Tibial nerve (tissue), 4 donors: ENCODE measurements at regions not wholly inside any gene's neighbourhood (a gene's known extent, or its start where the extent isn't known, plus 50 kb on each side); places are given as distances from the start of the nearest gene placed in this dataset.
A peak's percentile ranks its signal among the peaks of the same experiment; 100 is the strongest.
"Not testable (repeated sequence)": the region's sequence is repeated elsewhere in the genome, so short reads cannot be mapped to it uniquely, and the experiment has no call there.

ENCODE experiments used
- DNase-seq, 2 donors: peaks; one replicate each; pipeline ENCODE4 v3.0.0-alpha.2; 2019; ENCODE audit warnings: low spot score in 2 of 2
- H3K27ac ChIP-seq, 4 donors: fragments of 200-600 bp; sonication (generic) in 3 of 4; one replicate each; pipeline ENCODE4 v1.5.1; 2017 to 2019; ENCODE audit warnings: mild to moderate bottlenecking in 1 of 4
- H3K27me3 ChIP-seq, 2 donors: fragments of 200-600 bp; sonication (generic) in 1 of 2; one replicate each; pipeline versions ENCODE4 v1.5.1 to v1.6.0; 2017 to 2019
- H3K36me3 ChIP-seq, 3 donors: fragments of 200-600 bp; sonication (generic); one replicate each; pipeline ENCODE4 v1.5.1; 2018 to 2019
- H3K4me1 ChIP-seq, 4 donors: fragments of 200-600 bp; sonication (generic) in 3 of 4; one replicate each; pipeline ENCODE4 v1.5.1; 2017 to 2019
- H3K4me3 ChIP-seq, 4 donors: fragments of 200-600 bp; sonication (generic) in 3 of 4; one replicate each; pipeline ENCODE4 v1.5.1; 2017 to 2019; ENCODE audit warnings: mild to moderate bottlenecking in 1 of 4, moderate library complexity in 1 of 4
- H3K9me3 ChIP-seq, 4 donors: fragments of 200-600 bp; sonication (generic) in 3 of 4; one replicate each; pipeline ENCODE4 v1.5.1; 2017 to 2019
- EP300 ChIP-seq, 2 donors: sonication (generic); formaldehyde crosslinking; IDR thresholded peaks; one replicate each; pipeline ENCODE4 v1.6.1; 2017; ENCODE audit warnings: antibody characterized with exemption in 2 of 2, mild to moderate bottlenecking in 1 of 2
- POLR2A ChIP-seq, 2 donors: fragments of 450-650 bp; IDR thresholded peaks; one replicate each; pipeline ENCODE4 v1.6.1; 2017; ENCODE audit warnings: antibody characterized with exemption in 2 of 2, mild to moderate bottlenecking in 2 of 2, moderate library complexity in 2 of 2
- WGBS, 2 donors: methylation state at CpG; one replicate each; pipeline ENCODE4 v1.1.5; 2018; 5-methylcytosine and 5-hydroxymethylcytosine counted together
- TF ChIP-seq, protein P1 (sequence below), 5 experiments: fragments of 200-600 bp in 3 of 5; fragments of 450-650 bp in 2 of 5; sonication (generic) in 3 of 5; IDR thresholded peaks; one replicate each; pipeline ENCODE4 v1.5.1; 2016 to 2019; ENCODE audit warnings: antibody characterized with exemption in 5 of 5, mild to moderate bottlenecking in 3 of 5, moderate library complexity in 2 of 5

DNA sequence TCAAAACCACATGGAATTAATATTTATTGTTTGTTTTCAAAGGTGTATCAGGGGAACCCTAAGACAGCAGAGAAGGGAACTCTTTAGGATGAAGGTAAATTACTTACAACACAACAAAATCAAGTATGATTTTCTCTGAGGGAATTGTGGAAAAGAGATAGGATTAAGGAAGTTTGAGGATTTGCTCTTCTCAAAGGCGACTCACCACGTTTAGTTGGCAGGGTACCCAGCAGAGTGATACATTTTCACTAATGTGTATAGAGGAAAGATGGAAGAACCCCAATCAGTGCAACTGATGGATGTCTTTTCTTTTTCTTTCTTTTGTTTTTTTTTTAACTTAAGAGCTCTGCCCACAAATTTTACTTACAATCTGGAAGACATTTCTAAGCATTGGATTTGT is 499.2 kb downstream of the CCER1 start:
- no peak for DNase-seq
- Histone ChIP-seq H3K9me3 (no peaks in the 10 kb centered on the region), H3K27me3 (no peaks in the 10 kb centered on the region), H3K4me1 (no peaks in the 10 kb centered on the region), H3K4me3 (no peak overlapping the region), H3K36me3 (no peaks in the 10 kb centered on the region), H3K27ac (no peak overlapping the region)
- 54 to 60% methylated on average over 2 of the region's 2 CpGs for WGBS, 2 donors
- no peak for TF ChIP-seq POLR2A (IDR thresholded peaks at IDR 0.05)
- TF ChIP-seq, protein P1, sequence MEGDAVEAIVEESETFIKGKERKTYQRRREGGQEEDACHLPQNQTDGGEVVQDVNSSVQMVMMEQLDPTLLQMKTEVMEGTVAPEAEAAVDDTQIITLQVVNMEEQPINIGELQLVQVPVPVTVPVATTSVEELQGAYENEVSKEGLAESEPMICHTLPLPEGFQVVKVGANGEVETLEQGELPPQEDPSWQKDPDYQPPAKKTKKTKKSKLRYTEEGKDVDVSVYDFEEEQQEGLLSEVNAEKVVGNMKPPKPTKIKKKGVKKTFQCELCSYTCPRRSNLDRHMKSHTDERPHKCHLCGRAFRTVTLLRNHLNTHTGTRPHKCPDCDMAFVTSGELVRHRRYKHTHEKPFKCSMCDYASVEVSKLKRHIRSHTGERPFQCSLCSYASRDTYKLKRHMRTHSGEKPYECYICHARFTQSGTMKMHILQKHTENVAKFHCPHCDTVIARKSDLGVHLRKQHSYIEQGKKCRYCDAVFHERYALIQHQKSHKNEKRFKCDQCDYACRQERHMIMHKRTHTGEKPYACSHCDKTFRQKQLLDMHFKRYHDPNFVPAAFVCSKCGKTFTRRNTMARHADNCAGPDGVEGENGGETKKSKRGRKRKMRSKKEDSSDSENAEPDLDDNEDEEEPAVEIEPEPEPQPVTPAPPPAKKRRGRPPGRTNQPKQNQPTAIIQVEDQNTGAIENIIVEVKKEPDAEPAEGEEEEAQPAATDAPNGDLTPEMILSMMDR (IDR thresholded peaks at IDR 0.05), result no peak
- TF ChIP-seq EP300 (IDR thresholded peaks at IDR 0.05), result no peak

DNA sequence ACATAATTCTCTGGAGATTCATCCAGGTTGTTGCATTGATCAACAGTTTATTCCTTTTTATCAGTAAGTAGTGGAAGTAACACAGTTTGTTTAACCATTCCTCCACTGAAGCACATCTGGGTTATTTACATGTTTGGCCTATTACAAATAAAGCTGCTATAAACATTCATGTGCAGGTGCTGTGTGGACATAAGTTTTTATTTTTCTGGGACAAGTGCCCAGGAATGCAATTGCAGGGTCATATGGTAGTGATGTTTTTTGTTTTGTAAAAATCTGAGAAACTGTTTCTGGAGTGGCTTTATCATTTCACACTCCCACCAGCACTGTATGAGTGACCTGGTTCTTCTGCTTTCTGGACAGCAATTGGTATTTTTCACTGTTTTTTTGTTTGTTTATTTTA is 505.4 kb downstream of the CCER1 start:
- no peaks in the 10 kb centered on the region for H3K27me3 ChIP-seq
- H3K4me3 ChIP-seq, result no peak overlapping the region
- no peaks in the 10 kb centered on the region for H3K36me3 ChIP-seq
- no peak overlapping the region for H3K27ac ChIP-seq
- no peak for TF ChIP-seq POLR2A (IDR thresholded peaks at IDR 0.05)
- TF ChIP-seq, protein P1 (IDR thresholded peaks at IDR 0.05), result no peak
- no peak for TF ChIP-seq EP300 (IDR thresholded peaks at IDR 0.05)
- H3K4me1 ChIP-seq, result no peaks in the 10 kb centered on the region
- no peak for DNase-seq
- H3K9me3 ChIP-seq, result peaks cover 0 to 4% (median 0%) of the 10 kb centered on the region in 4 donors

DNA sequence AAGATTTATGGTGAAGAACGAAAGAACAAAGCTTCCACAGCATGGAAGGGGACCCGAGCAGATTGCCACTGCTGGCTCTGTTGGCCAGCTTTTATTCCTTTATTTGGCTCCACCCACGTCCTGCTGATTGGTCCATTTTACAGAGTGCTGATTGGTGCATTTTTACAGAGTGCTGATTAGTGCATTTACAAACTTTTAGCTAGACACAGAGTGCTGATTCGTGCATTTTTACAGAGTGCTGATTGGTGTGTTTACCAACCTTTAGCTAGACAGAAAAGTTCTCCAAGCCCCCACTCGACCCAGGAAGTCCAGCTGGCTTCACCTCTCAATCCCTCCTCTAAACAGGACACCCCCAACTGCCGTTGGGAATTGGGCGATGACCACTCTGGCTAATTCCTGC is 511.5 kb downstream of the CCER1 start:
- WGBS, 2 donors, result 74 to 75% methylated on average over 7 of the region's 7 CpGs
- H3K36me3 ChIP-seq, H3K4me3 ChIP-seq, H3K27me3 ChIP-seq, H3K27ac ChIP-seq, H3K4me1 ChIP-seq, DNase-seq: not testable (repeated sequence)
- H3K9me3 ChIP-seq, result peaks cover 0 to 19% (median 0%) of the 10 kb centered on the region in 4 donors

DNA sequence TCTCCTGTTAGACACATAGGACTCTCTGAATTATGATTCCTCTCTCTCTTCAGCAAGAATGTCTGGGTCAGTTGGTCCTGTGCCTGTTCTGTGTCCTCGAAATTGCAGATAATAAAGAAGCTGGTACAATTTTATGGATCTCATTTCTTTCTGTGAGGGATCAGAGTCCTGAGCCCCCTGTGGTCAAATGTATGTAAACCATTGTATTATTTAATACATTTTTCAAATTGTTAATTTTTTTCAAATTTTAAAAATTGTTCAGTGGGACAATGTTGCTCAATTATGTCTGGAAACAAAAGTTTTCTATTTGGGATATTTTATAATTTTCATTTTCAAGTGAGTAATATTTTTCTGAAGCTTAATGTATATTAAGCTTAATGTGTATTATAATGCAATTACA is 513.5 kb downstream of the CCER1 start:
- H3K4me1 ChIP-seq, result no peaks in the 10 kb centered on the region
- no peak for DNase-seq
- H3K9me3 ChIP-seq, result peaks cover 0 to 19% (median 0%) of the 10 kb centered on the region in 4 donors
- H3K36me3 ChIP-seq, result no peaks in the 10 kb centered on the region
- TF ChIP-seq POLR2A (IDR thresholded peaks at IDR 0.05), result no peak
- TF ChIP-seq, protein P1 (IDR thresholded peaks at IDR 0.05), result no peak
- no peak for TF ChIP-seq EP300 (IDR thresholded peaks at IDR 0.05)
- WGBS, 2 donors, result 81 to 92% methylated on average over 1 of the region's 1 CpG
- no peak overlapping the region for H3K27ac ChIP-seq
- H3K4me3 ChIP-seq, result no peak overlapping the region
- no peaks in the 10 kb centered on the region for H3K27me3 ChIP-seq

DNA sequence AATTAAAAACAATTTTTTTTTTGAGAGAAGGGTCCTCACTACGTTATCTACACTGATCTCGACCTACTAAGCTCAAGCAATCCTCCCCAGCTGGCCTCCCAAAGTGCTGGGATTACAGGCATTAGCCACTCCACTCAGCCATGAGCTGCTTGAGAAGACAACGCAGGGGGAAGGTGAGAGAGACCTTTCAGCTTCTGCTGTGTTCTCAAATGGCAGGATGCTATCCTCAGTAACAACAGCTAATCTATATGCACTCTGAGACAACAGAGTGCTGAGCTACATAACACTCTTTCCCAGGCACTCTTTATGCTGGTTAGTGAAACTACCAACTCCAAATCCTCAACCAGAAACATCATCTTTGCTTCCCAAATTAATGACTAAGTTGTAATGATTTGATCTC is 526.1 kb downstream of the CCER1 start:
- Histone ChIP-seq H3K4me1 (peaks cover 0 to 10% (median 0%) of the 10 kb centered on the region in 4 donors), H3K36me3 (no peaks in the 10 kb centered on the region), H3K27ac (peak overlapping the region in 1 of 4 donors; percentile 46), H3K4me3 (no peak overlapping the region), H3K27me3 (no peaks in the 10 kb centered on the region), H3K9me3 (no peaks in the 10 kb centered on the region)
- 75 to 79% methylated on average over 3 of the region's 3 CpGs for WGBS, 2 donors
- TF ChIP-seq EP300 (IDR thresholded peaks at IDR 0.05) (no peak), POLR2A (IDR thresholded peaks at IDR 0.05) (no peak)
- TF ChIP-seq, protein P1 (IDR thresholded peaks at IDR 0.05), result no peak
- DNase-seq, result no peak

DNA sequence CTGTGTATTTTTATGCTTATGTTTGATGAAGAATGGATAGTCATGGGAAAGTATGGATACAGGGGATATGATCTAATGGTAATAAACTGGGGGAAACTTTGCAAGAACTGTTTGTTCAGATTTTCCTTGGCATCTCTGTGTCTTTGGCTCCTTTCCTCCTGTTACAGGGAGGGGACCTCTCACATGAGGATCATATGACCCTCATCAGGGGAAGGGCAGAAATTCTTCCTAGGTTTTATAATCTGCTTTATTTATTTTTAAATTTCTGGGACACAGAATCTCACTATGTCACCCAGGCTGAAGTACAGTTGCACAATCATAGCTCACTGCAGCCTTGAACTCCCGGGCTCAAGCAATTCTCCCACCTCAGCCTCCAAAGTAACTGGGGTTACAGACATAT is 526.5 kb downstream of the CCER1 start:
- Histone ChIP-seq H3K36me3 (no peaks in the 10 kb centered on the region), H3K27ac (no peak overlapping the region), H3K4me3 (no peak overlapping the region), H3K27me3 (no peaks in the 10 kb centered on the region), H3K4me1 (peaks cover 0 to 10% (median 0%) of the 10 kb centered on the region in 4 donors), H3K9me3 (no peaks in the 10 kb centered on the region)
- DNase-seq, result peak in 1 of 2 donors; percentile 56
- 68 to 78% methylated on average over 1 of the region's 1 CpG for WGBS, 2 donors
- TF ChIP-seq, protein P1 (IDR thresholded peaks at IDR 0.05), result no peak
- TF ChIP-seq EP300 (IDR thresholded peaks at IDR 0.05), result peak in 1 of 2 donors; percentile 42
